Left ventricle myocardium superior (tissue), 1 donor: ENCODE measurements at regions not wholly inside any gene's neighbourhood (a gene's known extent, or its start where the extent isn't known, plus 50 kb on each side); places are given as distances from the start of the nearest gene placed in this dataset.
"Not testable (repeated sequence)": the region's sequence is repeated elsewhere in the genome, so short reads cannot be mapped to it uniquely, and the experiment has no call there.

ENCODE experiments used
- ATAC-seq: fragments of 200-7000 bp; cut with Tn5 transposase; one replicate; pipeline ENCODE4 v1.9.1; 2020; ENCODE audit warnings: mild to moderate bottlenecking, moderate library complexity
- DNase-seq: peaks from one replicate; pipeline ENCODE4 v3.0.0-alpha.2; 2020
- intact Hi-C: fragments of 100-400 bp; cut with micrococcal nuclease; formaldehyde crosslinking; loops from one replicate; pipeline ENCODE4 v1.11.0; 2022
- donor health status: DM: no; HTN: yes; CAD: no; lungs with severe emphysema.

- intact Hi-C loops, result no loop called here
- ATAC-seq, result no peak
Measured at GRCh38 chr6:11431455-11431937, 106.1 kb upstream of the TMEM170B start.

GRCh38 chr6:11430036-11430435 is 107.5 kb upstream of the TMEM170B start:
- intact Hi-C loops, result no loop called here
- no peak for ATAC-seq
- DNase-seq, result no peak

More at GRCh38 chr6:11431455-11431937, 106.1 kb upstream of the TMEM170B start:
- no peak for DNase-seq

- no peak for DNase-seq
- intact Hi-C loops, result no loop called here
- ATAC-seq, result no peak
Measured at GRCh38 chr6:11429577-11429976, 108.0 kb upstream of the TMEM170B start.

GRCh38 chr6:11428895-11429294 is 108.7 kb upstream of the TMEM170B start:
- DNase-seq, result no peak
- ATAC-seq, result no peak
- intact Hi-C loops, result no loop called here

GRCh38 chr6:11428371-11428770 is 109.2 kb upstream of the TMEM170B start:
- no peak for DNase-seq
- ATAC-seq, result no peak
- intact Hi-C loops, result no loop called here

- intact Hi-C loops, result no loop called here
- DNase-seq, result no peak
- no peak for ATAC-seq
Measured at GRCh38 chr6:11427723-11428245, 109.8 kb upstream of the TMEM170B start.

- DNase-seq (no peak), ATAC-seq (no peak)
- intact Hi-C loops, result no loop called here
Measured at GRCh38 chr6:11427091-11427722, 110.3 kb upstream of the TMEM170B start.

GRCh38 chr6:11426571-11426970 is 111.0 kb upstream of the TMEM170B start:
- no peak for DNase-seq
- ATAC-seq, result peak; percentile 37

GRCh38 chr6:11425876-11426275 is 111.7 kb upstream of the TMEM170B start:
- intact Hi-C loops, result no loop called here
- ATAC-seq (no peak), DNase-seq (no peak)

More at GRCh38 chr6:11426571-11426970, 111.0 kb upstream of the TMEM170B start:
- intact Hi-C loops, result no loop called here

GRCh38 chr6:11425431-11425871 is 112.1 kb upstream of the TMEM170B start:
- intact Hi-C loops, result no loop called here
- no peak for ATAC-seq
- DNase-seq, result no peak

GRCh38 chr6:11424395-11425034 is 113.0 kb upstream of the TMEM170B start:
- no peak for ATAC-seq

GRCh38 chr6:11423667-11424066 is 113.9 kb upstream of the TMEM170B start:
- DNase-seq (no peak), ATAC-seq (peak; percentile 40)
- intact Hi-C loops, result no loop called here

More at GRCh38 chr6:11424395-11425034, 113.0 kb upstream of the TMEM170B start:
- DNase-seq, result no peak
- intact Hi-C loops, result no loop called here

- no peak for DNase-seq
- intact Hi-C loops, result no loop called here
- no peak for ATAC-seq
Measured at GRCh38 chr6:11423072-11423471, 114.5 kb upstream of the TMEM170B start.

- intact Hi-C loops, result no loop called here
- no peak for DNase-seq
- ATAC-seq, result no peak
Measured at GRCh38 chr6:11419763-11420453, 117.6 kb upstream of the TMEM170B start.

- intact Hi-C loops, result no loop called here
- ATAC-seq, result peak; percentile 19
Measured at GRCh38 chr6:11418290-11418905, 119.2 kb upstream of the TMEM170B start.

GRCh38 chr6:11416936-11417576 is 120.5 kb upstream of the TMEM170B start:
- intact Hi-C loops, result no loop called here
- ATAC-seq (no peak), DNase-seq (no peak)

More at GRCh38 chr6:11418290-11418905, 119.2 kb upstream of the TMEM170B start:
- DNase-seq, result no peak

GRCh38 chr6:11416099-11416935 is 121.2 kb upstream of the TMEM170B start:
- DNase-seq, ATAC-seq, intact Hi-C loops: not testable (repeated sequence)

- ATAC-seq, result no peak
- intact Hi-C loops, result no loop called here
- DNase-seq, result no peak
Measured at GRCh38 chr6:11415557-11415956, 122.0 kb upstream of the TMEM170B start.
